PC-3 (cell line): ENCODE measurements at regions not wholly inside any gene's neighbourhood (a gene's known extent, or its start where the extent isn't known, plus 50 kb on each side); places are given as distances from the start of the nearest gene placed in this dataset.

Experiments used
- EZH2phosphoT487 ChIP-seq: fragments of 300-600 bp; sonication (generic); IDR thresholded peaks from 2 replicates; pipeline ENCODE4 v1.6.1; 2018; ENCODE audit warnings: mild to moderate bottlenecking, antibody characterized with exemption, low read length, borderline replicate concordance
- TF ChIP-seq, protein P1 (sequence below): fragments of 300-600 bp; sonication (generic); conservative IDR thresholded peaks from 2 replicates; pipeline ENCODE4 v1.5.1; 2017; ENCODE audit warnings: antibody characterized with exemption, low read depth, mild to moderate bottlenecking, low read length

DNA sequence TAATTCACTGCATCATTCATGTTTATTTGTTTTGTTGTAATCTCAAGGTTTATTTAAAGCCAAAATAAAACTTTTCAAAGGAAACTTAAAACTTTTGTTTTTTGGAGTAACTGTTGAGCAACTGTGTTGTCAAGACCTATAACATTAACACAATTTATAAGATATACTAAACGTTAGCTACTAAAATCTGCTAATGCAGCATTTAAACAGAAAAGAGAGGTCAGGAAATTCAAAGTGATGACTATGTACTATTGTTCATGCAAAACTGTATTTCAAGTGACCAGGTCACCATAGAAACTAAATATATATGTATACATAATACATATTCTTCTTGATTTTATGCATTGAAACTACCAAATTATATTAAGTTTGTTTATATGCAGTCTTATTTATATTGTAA, 1740.9 kb downstream of the EFNA5 start:
- TF ChIP-seq, protein P1, sequence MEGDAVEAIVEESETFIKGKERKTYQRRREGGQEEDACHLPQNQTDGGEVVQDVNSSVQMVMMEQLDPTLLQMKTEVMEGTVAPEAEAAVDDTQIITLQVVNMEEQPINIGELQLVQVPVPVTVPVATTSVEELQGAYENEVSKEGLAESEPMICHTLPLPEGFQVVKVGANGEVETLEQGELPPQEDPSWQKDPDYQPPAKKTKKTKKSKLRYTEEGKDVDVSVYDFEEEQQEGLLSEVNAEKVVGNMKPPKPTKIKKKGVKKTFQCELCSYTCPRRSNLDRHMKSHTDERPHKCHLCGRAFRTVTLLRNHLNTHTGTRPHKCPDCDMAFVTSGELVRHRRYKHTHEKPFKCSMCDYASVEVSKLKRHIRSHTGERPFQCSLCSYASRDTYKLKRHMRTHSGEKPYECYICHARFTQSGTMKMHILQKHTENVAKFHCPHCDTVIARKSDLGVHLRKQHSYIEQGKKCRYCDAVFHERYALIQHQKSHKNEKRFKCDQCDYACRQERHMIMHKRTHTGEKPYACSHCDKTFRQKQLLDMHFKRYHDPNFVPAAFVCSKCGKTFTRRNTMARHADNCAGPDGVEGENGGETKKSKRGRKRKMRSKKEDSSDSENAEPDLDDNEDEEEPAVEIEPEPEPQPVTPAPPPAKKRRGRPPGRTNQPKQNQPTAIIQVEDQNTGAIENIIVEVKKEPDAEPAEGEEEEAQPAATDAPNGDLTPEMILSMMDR = no peak
- TF ChIP-seq EZH2phosphoT487 = no peak
